ENCODE measurements at regions not wholly inside any gene's neighbourhood (a gene's known extent, or its start where the extent isn't known, plus 50 kb on each side); places are given as distances from the start of the nearest gene placed in this dataset.

DNA sequence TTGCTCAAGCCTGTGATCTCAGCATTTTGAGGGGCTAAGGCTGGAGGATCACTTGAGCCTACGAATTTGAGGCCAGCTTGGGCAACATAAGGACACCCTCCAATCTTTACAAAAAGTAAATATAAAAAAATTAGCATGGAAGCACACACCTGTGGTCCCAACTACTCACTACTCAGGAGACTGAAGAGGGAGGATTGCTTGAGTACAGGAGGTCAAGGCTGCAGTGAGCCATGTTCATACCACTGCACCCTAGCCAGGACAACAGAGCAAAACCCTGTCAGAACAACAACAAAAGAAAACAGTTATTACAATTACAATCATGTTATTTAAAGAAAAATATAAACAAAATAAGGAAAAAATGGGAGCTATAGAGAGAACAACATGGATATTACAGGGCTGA is 82.5 kb upstream of the TNFAIP3 start:
- DNase-seq (ENCODE audit: extremely low spot score, unreplicated experiment), result no peak
- TF ChIP-seq, protein P1, sequence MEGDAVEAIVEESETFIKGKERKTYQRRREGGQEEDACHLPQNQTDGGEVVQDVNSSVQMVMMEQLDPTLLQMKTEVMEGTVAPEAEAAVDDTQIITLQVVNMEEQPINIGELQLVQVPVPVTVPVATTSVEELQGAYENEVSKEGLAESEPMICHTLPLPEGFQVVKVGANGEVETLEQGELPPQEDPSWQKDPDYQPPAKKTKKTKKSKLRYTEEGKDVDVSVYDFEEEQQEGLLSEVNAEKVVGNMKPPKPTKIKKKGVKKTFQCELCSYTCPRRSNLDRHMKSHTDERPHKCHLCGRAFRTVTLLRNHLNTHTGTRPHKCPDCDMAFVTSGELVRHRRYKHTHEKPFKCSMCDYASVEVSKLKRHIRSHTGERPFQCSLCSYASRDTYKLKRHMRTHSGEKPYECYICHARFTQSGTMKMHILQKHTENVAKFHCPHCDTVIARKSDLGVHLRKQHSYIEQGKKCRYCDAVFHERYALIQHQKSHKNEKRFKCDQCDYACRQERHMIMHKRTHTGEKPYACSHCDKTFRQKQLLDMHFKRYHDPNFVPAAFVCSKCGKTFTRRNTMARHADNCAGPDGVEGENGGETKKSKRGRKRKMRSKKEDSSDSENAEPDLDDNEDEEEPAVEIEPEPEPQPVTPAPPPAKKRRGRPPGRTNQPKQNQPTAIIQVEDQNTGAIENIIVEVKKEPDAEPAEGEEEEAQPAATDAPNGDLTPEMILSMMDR (conservative IDR thresholded peaks at IDR 0.05), result no peak
- Mint-ChIP-seq H3K4me3 (no peak overlapping the region), H3K36me3 (peaks cover 4% of the 10 kb centered on the region), H3K9me3 (no peaks in the 10 kb centered on the region), H3K4me1 (ENCODE audit: unreplicated experiment) (peaks cover 9% of the 10 kb centered on the region), H3K27me3 (no peaks in the 10 kb centered on the region), H3K27ac (no peak overlapping the region)

DNA sequence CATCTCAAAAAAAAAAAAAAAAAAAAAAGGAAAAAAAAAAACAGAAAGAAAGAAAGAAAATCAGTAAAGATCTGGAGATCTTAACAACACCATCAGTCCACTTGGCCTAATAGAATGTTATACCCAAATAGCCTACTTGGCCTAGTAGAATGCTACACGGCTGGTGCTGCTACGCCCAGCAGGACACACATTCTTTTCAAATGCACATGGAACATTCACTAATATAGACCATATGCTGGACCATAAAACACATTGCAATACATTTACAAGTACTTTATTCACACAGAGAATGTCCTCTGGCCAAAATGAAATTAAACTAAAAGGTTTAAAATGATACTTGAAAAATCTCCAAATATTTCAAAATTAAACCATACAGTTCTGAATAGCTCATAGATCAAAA is 80.0 kb upstream of the TNFAIP3 start:
- TF ChIP-seq, protein P1 (conservative IDR thresholded peaks at IDR 0.05), result no peak
- no peak overlapping the region for H3K4me3 Mint-ChIP-seq
- no peaks in the 10 kb centered on the region for H3K27me3 Mint-ChIP-seq
- peaks cover 4% of the 10 kb centered on the region for H3K36me3 Mint-ChIP-seq
- H3K9me3 Mint-ChIP-seq, result no peaks in the 10 kb centered on the region
- DNase-seq (ENCODE audit: extremely low spot score, unreplicated experiment), result no peak
- H3K27ac Mint-ChIP-seq, result no peak overlapping the region
- H3K4me1 Mint-ChIP-seq (ENCODE audit: unreplicated experiment), result peaks cover 9% of the 10 kb centered on the region

DNA sequence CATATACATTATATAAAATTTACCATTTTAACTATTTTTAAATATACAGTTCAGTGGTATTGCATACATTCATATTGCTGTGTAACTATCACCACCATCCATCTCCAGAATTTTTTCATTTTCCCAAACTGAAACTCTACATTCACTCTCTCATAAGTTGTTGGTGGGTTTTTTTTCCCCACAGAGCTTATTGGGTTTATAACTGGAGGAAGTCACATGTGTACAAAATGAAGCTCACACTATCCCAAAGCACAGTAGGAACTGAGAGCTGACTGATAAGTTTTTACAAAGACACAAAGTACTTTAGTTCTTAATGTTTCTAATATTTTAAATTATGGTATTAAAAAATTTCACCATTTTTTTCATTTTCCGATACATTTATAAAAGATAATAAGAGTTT is 78.8 kb upstream of the TNFAIP3 start:
- Mint-ChIP-seq H3K36me3 (peaks cover 4% of the 10 kb centered on the region), H3K9me3 (no peaks in the 10 kb centered on the region), H3K4me1 (ENCODE audit: unreplicated experiment) (peaks cover 9% of the 10 kb centered on the region), H3K27me3 (no peaks in the 10 kb centered on the region), H3K4me3 (no peak overlapping the region), H3K27ac (no peak overlapping the region)
- no peak for DNase-seq (ENCODE audit: extremely low spot score, unreplicated experiment)
- TF ChIP-seq, protein P1 (conservative IDR thresholded peaks at IDR 0.05), result no peak

DNA sequence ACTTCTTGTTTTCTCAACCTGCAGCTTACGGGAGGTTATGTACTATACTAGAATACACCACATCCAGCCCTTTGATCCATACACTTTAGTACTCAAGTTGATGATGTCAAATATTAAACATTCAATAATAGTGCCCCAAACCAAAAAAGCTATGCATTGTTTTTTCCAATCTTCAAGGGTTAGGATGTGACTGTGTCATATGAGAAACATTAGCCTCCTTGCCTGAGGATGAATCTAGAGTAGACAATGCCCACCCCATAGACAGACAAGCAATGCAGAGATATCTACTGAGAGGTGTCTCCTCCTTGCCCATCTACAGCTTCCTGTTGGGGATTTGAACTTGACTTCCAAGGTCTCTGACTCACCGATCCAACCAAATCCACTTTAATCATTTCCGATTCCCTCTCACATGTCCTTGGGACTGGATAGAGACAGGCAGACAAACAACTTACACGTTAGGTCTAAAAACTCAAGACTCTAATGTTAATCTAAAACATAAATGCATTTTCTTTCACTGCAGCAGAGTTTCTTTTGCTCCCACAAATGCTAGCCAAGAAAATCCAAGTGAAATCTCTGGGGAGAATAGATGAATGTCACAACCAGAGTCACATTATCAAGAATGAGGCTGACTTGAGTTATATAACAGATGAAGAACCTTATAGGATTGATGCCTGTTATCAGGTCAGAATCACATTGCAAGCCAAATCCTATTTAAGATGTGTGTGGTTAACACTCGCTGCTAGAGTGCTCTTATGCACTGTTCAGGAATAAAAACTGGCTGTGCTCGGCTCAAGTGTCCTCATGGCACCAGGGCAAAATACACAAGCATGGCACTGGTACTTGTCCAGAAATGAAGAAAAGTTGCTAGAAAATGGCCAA is 75.5 kb upstream of the TNFAIP3 start:
- DNase-seq (ENCODE audit: extremely low spot score, unreplicated experiment), result no peak
- Mint-ChIP-seq H3K27ac (no peak overlapping the region), H3K9me3 (peaks cover 9% of the 10 kb centered on the region), H3K4me3 (no peak overlapping the region), H3K4me1 (ENCODE audit: unreplicated experiment) (peaks cover 10% of the 10 kb centered on the region), H3K36me3 (no peaks in the 10 kb centered on the region), H3K27me3 (no peaks in the 10 kb centered on the region)
- TF ChIP-seq, protein P1 (conservative IDR thresholded peaks at IDR 0.05), result no peak

DNA sequence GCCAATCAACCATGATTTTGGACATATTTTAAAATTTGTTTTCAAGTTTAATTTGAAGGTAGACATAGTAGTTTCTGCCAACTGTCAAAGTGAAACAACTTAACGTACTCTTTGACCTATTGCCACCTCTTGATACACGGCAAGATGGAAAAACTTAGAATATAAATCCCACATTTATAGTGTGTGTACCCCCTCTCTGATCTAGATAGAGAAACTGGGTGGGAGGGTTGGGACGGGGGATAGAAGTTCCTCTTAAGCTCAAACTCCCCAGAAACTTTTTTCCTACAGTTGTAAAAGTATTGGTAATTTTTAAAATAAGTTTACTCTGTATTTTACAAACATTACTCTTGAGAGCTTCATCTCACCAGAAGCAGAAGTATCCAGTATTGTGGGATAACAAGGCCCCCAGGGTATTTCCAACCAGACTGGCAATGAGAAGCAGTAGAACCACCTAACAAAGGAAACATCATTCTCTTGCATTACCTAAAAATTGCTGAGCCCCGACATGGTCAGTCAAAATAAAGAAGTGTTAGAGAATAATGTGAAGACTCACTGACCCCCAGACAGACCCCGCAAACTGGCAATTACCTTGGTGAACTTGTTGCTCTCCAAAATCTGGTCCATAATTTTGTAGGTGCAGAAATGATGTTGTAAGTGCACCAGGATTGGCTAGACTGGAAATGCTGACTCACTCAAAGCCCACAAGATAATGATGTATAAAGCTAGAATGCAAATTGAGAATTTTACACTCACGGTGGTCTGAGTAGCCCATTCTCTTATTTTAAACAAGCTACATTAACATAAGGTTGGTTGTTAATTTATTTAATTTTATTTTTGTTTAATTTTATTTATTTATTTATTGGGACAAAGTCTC is 74.7 kb upstream of the TNFAIP3 start:
- Mint-ChIP-seq H3K36me3 (no peaks in the 10 kb centered on the region), H3K4me1 (ENCODE audit: unreplicated experiment) (peaks cover 10% of the 10 kb centered on the region), H3K9me3 (peaks cover 9% of the 10 kb centered on the region), H3K27me3 (no peaks in the 10 kb centered on the region), H3K27ac (no peak overlapping the region), H3K4me3 (no peak overlapping the region)
- TF ChIP-seq, protein P1 (conservative IDR thresholded peaks at IDR 0.05), result no peak
- no peak for DNase-seq (ENCODE audit: extremely low spot score, unreplicated experiment)

All from type B pancreatic cell (in vitro differentiated cells).